Stimulated activated CD4-positive, alpha-beta T cell treated with anti-CD3 and anti-CD28 coated beads, Interleukin-1b, Interleukin-23, amount 100 ng/mL, for 24 hours (primary cell): ENCODE measurements at regions not wholly inside any gene's neighbourhood (a gene's known extent, or its start where the extent isn't known, plus 50 kb on each side); places are given as distances from the start of the nearest gene placed in this dataset.

Experiments
- DNase-seq, 4 experiments: peaks; one replicate each; pipeline ENCODE4 v3.0.0-alpha.2; 2020; ENCODE audit warnings: low read depth in 4 of 4, low spot score in 1 of 4

GRCh38 chr2:168375195-168375798, 80.8 kb upstream of the CERS6 start:
- no peak for DNase-seq

GRCh38 chr2:168378960-168379669, 77.0 kb upstream of the CERS6 start:
- no peak for DNase-seq

DNA sequence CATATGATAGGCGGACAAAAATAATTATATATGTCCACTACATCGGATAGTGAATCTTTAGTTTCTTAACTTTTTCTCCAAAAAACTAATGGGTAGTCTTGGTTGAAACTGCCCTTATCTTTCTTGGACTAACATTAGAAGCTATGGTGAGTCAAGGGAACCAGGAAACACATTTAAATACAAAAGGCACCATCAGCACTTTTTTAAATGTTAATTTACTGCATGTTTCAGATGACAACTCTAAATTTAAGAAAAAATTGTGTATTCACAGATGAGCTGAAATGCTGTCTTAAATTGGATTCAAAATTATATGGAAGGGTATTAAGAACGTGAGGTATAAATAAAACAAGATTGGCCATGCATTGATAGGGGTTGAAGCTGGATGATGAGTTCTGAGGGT, 75.6 kb upstream of the CERS6 start:
- DNase-seq = no peak

DNA sequence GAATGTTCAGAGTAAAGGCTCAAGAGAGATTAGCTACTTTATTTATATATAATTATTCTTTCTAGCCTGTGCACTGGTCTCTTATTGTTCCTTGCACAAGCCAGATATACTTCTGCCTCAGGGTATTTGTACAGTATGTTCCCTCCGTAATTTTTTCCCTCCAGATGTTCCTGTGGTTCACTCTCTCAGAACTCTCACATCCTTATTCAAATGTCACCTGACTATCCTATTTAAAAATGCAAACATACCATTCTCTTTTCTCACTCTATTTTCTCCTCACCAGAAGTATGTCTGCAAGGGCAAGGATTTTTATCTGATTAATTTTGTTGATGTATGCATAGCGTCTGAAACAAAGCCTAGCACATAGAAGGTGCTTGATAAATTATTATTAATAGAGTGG, 64.0 kb upstream of the CERS6 start:
- DNase-seq = no peak

GRCh38 chr2:168392797-168393196, 63.3 kb upstream of the CERS6 start:
- DNase-seq = no peak

- DNase-seq = no peak
Measured at GRCh38 chr2:168394262-168394661, 61.8 kb upstream of the CERS6 start.

DNA sequence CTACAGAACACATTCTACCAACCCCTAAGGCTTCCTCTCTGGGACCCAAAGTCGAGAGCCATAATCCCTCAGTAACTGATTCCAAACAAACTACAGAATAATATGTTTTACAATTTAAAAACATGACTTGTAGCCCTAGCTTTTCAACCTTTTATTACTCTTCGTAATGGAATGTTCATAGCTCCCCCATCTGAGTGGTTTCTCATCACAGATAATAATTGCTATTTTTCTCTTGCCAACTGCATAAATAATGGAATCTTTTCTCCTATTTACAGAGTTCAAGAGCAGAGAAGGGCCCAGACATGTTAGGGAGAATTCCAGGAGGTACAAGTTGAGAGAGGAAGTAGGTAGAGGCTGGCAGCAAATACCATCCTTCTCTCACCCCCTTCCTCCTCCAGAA, 59.9 kb upstream of the CERS6 start:
- no peak for DNase-seq

DNA sequence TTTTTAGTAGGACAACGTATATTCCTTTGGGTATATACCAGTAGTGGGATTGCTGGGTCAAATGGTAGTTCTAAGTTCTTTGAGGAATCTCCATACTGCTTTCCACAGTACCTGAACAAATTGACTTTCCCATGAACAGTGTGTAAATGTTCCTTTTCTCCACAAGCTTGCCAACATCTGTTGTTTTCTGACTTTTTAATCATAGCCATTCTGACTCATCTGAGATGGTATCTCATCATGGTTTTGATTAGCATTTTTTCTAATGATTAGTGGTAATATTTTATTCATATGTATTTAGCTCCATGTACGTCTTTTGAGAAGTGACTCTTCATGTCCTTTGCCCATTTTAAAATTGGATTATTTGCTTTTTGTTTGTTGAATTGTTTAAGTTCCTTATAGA, 58.4 kb upstream of the CERS6 start:
- no peak for DNase-seq

GRCh38 chr2:168401048-168401556, 55.0 kb upstream of the CERS6 start:
- DNase-seq = no peak

GRCh38 chr2:168401771-168402170, 54.3 kb upstream of the CERS6 start:
- DNase-seq = no peak

DNA sequence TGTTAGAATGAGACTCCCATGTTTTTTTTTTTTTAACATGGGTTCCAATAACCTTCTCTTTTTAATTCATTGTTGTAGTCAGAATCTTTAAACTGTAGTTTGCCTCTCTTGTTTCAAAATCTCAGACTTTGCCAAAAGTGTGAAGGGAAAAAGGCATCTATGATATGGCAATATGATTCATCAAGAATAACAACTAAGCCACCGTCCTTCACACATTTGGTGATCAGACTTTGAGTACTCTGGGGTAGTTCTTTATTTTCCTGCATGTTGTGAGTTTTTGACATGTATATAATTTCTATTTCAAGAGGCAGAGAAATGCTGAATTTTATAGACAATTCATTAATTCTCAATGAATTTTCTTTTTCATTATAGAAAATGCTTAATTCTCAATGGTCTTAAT, 53.5 kb upstream of the CERS6 start:
- DNase-seq = no peak

DNA sequence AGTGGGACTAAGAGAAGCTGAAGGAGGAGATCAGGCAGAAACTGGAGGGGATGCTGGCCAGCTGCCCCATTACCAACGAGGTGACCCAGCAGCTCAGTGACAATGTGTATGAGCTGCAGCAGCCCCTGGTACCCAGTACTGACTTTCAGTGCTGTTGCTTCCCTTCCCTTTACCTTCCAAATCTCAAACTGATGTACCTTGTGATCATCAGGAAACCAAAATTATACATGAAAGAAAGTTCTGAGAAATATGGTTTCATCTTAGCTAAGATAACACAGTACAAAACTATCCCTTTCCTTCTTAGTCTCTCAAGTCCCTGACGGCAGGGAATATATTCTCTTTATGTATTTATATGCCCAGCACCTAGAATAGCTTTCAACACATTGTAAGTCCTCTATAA, 52.3 kb upstream of the CERS6 start:
- DNase-seq = no peak

- no peak for DNase-seq
Measured at GRCh38 chr2:168404764-168405163, 51.3 kb upstream of the CERS6 start.
